IMR-90 (cell line): ENCODE measurements at regions not wholly inside any gene's neighbourhood (a gene's known extent, or its start where the extent isn't known, plus 50 kb on each side); places are given as distances from the start of the nearest gene placed in this dataset.

Experiments
- ATAC-seq: fragments of 200-7000 bp; cut with Tn5 transposase; 2 replicates; pipeline ENCODE4 v1.9.1; 2020; ENCODE audit warnings: low read depth, mild to moderate bottlenecking, moderate library complexity
- BruUV-seq: library from RNA; stranded (reverse); fragments of 400-500 nt; replicated peaks from 2 replicates; lab custom pipeline; 2021; lab: Mats Ljungman, UMichigan
- CTCF ChIA-PET: fragments of 300-600 bp; formaldehyde crosslinking; extraction: SDS; loops from one replicate; lab custom pipeline; 2021; ENCODE audit warnings: antibody characterized with exemption; lab: Yijun Ruan, JAX
- POLR2A ChIA-PET: fragments of 300-600 bp; sonication (Branson Sonifier 250); formaldehyde crosslinking; loops from one replicate; lab custom pipeline; 2022; ENCODE audit warnings: antibody characterized with exemption; ENCODE audit not compliant: unreplicated experiment; lab: Charles Lee
- DNase-seq: peaks from one replicate; pipeline ENCODE4 v3.0.0; 2013
- H2AFZ ChIP-seq: replicated peaks from 2 replicates; pipeline ENCODE3; 2013; ENCODE audit warnings: low read length, mild to moderate bottlenecking; ENCODE audit not compliant: poor library complexity
- H2AK5ac ChIP-seq: 2 replicates; pipeline ENCODE4 v1.6.1; 2013; ENCODE audit warnings: low read depth, low read length, inconsistent platforms
- H2AK9ac ChIP-seq: replicated peaks from 2 replicates; pipeline ENCODE3; 2013; ENCODE audit warnings: mild to moderate bottlenecking, low read depth, low read length, moderate library complexity; ENCODE audit not compliant: poor library complexity
- H2BK120ac ChIP-seq: 2 replicates; pipeline ENCODE4 v1.6.1; 2013; ENCODE audit warnings: low read depth, low read length, inconsistent platforms
- H2BK15ac ChIP-seq: 3 replicates; pipeline ENCODE4 v1.6.1; 2013; ENCODE audit warnings: low read depth, low read length, inconsistent platforms
- H2BK20ac ChIP-seq: 2 replicates; pipeline ENCODE4 v1.6.1; 2013; ENCODE audit warnings: low read depth, mild to moderate bottlenecking, inconsistent platforms, low read length, moderate library complexity
- H2BK5ac ChIP-seq: 2 replicates; pipeline ENCODE4 v1.6.1; 2013; ENCODE audit warnings: mild to moderate bottlenecking, low read depth, low read length, inconsistent platforms; ENCODE audit not compliant: poor library complexity, severe bottlenecking
- H3K14ac ChIP-seq: replicated peaks from 2 replicates; pipeline ENCODE4 v1.6.1; 2013; ENCODE audit warnings: low read depth, low read length, inconsistent platforms
- H3K18ac ChIP-seq: 2 replicates; pipeline ENCODE4 v1.6.1; 2013; ENCODE audit warnings: low read depth, low read length, control low read depth
- H3K23ac ChIP-seq: 2 replicates; pipeline ENCODE4 v1.6.1; 2013; ENCODE audit warnings: low read depth, low read length, inconsistent platforms
- H3K27ac ChIP-seq: 2 replicates; pipeline ENCODE4 v1.5.1; 2013; ENCODE audit warnings: mild to moderate bottlenecking, control low read depth, low read length; ENCODE audit not compliant: insufficient read depth
- H3K27me3 ChIP-seq: 2 replicates; pipeline ENCODE4 v1.6.1; 2013; ENCODE audit warnings: low read length; ENCODE audit not compliant: control insufficient read depth, insufficient read depth
- H3K36me3 ChIP-seq: 2 replicates; pipeline ENCODE4 v1.6.1; 2013; ENCODE audit warnings: low read length, mixed read lengths; ENCODE audit not compliant: control insufficient read depth, insufficient read depth
- H3K4ac ChIP-seq: 2 replicates; pipeline ENCODE4 v1.6.1; 2013; ENCODE audit warnings: low read depth, low read length, inconsistent platforms
- H3K4me1 ChIP-seq: 2 replicates; pipeline ENCODE4 v1.6.1; 2013; ENCODE audit warnings: low read length, mixed read lengths; ENCODE audit not compliant: control insufficient read depth, insufficient read depth
- H3K4me2 ChIP-seq: 2 replicates; pipeline ENCODE4 v1.6.1; 2013; ENCODE audit warnings: low read depth, mild to moderate bottlenecking, control low read depth, low read length, moderate library complexity
- H3K4me3 ChIP-seq: 2 replicates; pipeline ENCODE4 v1.5.1; 2013; ENCODE audit warnings: low read depth, mild to moderate bottlenecking, control low read depth, low read length, moderate library complexity; ENCODE audit not compliant: insufficient read depth
- H3K56ac ChIP-seq: 2 replicates; pipeline ENCODE4 v1.6.1; 2013; ENCODE audit warnings: low read length, inconsistent platforms; ENCODE audit not compliant: insufficient read depth; ENCODE audit errors: extremely low read depth
- H3K79me1 ChIP-seq, 2 experiments: 2 replicates each; pipeline ENCODE4 v1.6.1; 2013; ENCODE audit warnings: low read length in 2 of 2, inconsistent platforms in 1 of 2, low read depth in 1 of 2
- H3K9ac ChIP-seq: 2 replicates; pipeline ENCODE4 v1.6.1; 2013; ENCODE audit warnings: low read depth, low read length, control low read depth
- H3K9me1 ChIP-seq: 2 replicates; pipeline ENCODE4 v1.6.1; 2013; ENCODE audit warnings: low read length, inconsistent platforms; ENCODE audit not compliant: insufficient read depth
- H3K9me3 ChIP-seq: 2 replicates; pipeline ENCODE4 v1.6.1; 2013; ENCODE audit warnings: low read length; ENCODE audit not compliant: control insufficient read depth, insufficient read depth
- H4K20me1 ChIP-seq: 2 replicates; pipeline ENCODE4 v1.6.1; 2013; ENCODE audit warnings: low read length, inconsistent platforms; ENCODE audit not compliant: insufficient read depth
- H4K5ac ChIP-seq: 2 replicates; pipeline ENCODE4 v1.6.1; 2013; ENCODE audit warnings: mild to moderate bottlenecking, low read depth, low read length, control low read depth
- H4K8ac ChIP-seq, 2 experiments: 2 replicates each; pipeline ENCODE4 v1.6.1; 2013; ENCODE audit warnings: low read depth in 2 of 2, low read length in 2 of 2, control low read depth in 1 of 2, inconsistent platforms in 1 of 2
- H4K91ac ChIP-seq: 2 replicates; pipeline ENCODE4 v1.6.1; 2013; ENCODE audit warnings: low read depth, low read length, inconsistent platforms; ENCODE audit not compliant: insufficient read depth
- CEBPB ChIP-seq: IDR thresholded peaks from 2 replicates; pipeline ENCODE4 v1.6.1; 2012; ENCODE audit warnings: low read depth, low read length, improper control_type of control experiment
- MAZ ChIP-seq: IDR thresholded peaks from 2 replicates; pipeline ENCODE4 v1.6.1; 2012; ENCODE audit warnings: low read depth, mild to moderate bottlenecking, low read length, improper control_type of control experiment, moderate library complexity, borderline replicate concordance
- MXI1 ChIP-seq: IDR thresholded peaks from 2 replicates; pipeline ENCODE4 v1.6.1; 2012; ENCODE audit warnings: low read depth, mild to moderate bottlenecking, low read length, moderate library complexity, borderline replicate concordance
- NFE2L2 ChIP-seq: fragments of 150-350 bp; IDR thresholded peaks from 2 replicates; pipeline ENCODE4 v1.6.1; 2016; ENCODE audit warnings: low read depth, mild to moderate bottlenecking, low read length
- POLR2A ChIP-seq: IDR thresholded peaks from 2 replicates; pipeline ENCODE4 v1.6.1; 2012; ENCODE audit warnings: mild to moderate bottlenecking, low read depth, low read length
- RCOR1 ChIP-seq: IDR thresholded peaks from 2 replicates; pipeline ENCODE4 v1.6.1; 2012; ENCODE audit warnings: mild to moderate bottlenecking, low read length, improper control_type of control experiment; ENCODE audit not compliant: insufficient replicate concordance
- SMC3 ChIP-seq: fragments of 150-350 bp; IDR thresholded peaks from 2 replicates; pipeline ENCODE4 v1.6.1; 2016; ENCODE audit warnings: low read depth, mild to moderate bottlenecking, antibody characterized with exemption, low read length, moderate library complexity
- WGBS, 2 experiments: methylation state at CpG; one replicate each; pipeline versions ENCODE4 v1.1.5 to v1.1.7; 2013; ENCODE audit warnings: missing lambda C conversion rate in 2 of 2; ENCODE audit not compliant: insufficient read length in 1 of 2; ENCODE audit errors: extremely low coverage in 2 of 2; 5-methylcytosine and 5-hydroxymethylcytosine counted together
- dilution Hi-C: fragments of 300-500 bp; cut with HindIII; formaldehyde crosslinking; loops from one replicate; pipeline ENCODE4 v1.14.3; 2018; ENCODE audit warnings: low sequenced_read_pairs; ENCODE audit not compliant: unreplicated experiment
- in situ Hi-C: fragments of 300-500 bp; cut with MboI; formaldehyde crosslinking; loops from 3 replicates; pipeline ENCODE4 v1.14.3; 2019; ENCODE audit warnings: low sequenced_read_pairs, inconsistent platforms, mixed read lengths
- intact Hi-C: fragments of 100-400 bp; cut with micrococcal nuclease; formaldehyde crosslinking; loops from 2 replicates; pipeline ENCODE4 v1.10.0; 2022
- TF ChIP-seq, protein P1 (sequence below): fragments of 150-350 bp; IDR thresholded peaks from 2 replicates; pipeline ENCODE4 v1.6.1; 2016; ENCODE audit warnings: low read depth, mild to moderate bottlenecking, low read length, moderate library complexity, borderline replicate concordance
- TF ChIP-seq, protein P2 (sequence below): fragments of 150-350 bp; IDR thresholded peaks from 2 replicates; pipeline ENCODE4 v1.6.1; 2017; ENCODE audit warnings: mild to moderate bottlenecking, antibody characterized with exemption, low read length, low read depth

DNA sequence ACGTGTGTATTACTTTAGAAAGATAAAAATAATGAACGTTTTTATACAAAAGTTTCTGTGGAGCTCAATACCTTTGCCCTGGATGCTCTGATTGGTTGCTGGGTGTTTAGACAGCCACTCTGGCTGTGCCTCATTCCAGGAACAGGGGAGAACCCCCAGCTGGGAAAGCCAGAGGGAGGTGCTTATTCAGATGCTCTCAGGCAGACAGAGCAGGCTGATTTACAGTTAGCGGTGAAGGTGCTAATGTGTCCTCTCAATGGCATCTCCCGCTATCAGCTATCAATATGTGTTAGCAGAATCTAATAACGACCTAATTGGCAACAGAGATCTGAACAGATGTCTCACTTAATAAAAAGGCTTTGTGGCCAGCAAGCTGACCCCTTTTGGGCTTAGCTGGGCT, 402.3 kb downstream of the NUAK1 start:
- DNase-seq (no peak), ATAC-seq (no peak)
- Histone ChIP-seq H3K4me1 (peaks cover 2% of the 10 kb centered on the region; the same call in 1 of the 2 replicates), H3K36me3 (no peaks in the 10 kb centered on the region), H3K4me3 (no peak overlapping the region), H3K79me1 (no peaks in the 10 kb centered on the region), H4K8ac (no peak overlapping the region), H4K91ac (no peak overlapping the region), H2AK5ac (no peak overlapping the region), H3K4ac (no peak overlapping the region), H4K20me1 (no peaks in the 10 kb centered on the region), H2BK20ac (no peak overlapping the region), H4K5ac (no peak overlapping the region), H3K56ac (no peak overlapping the region), H3K4me2 (no peak overlapping the region), H3K14ac (no peak overlapping the region), H3K9me3 (no peaks in the 10 kb centered on the region), H2BK120ac (no peak overlapping the region), H3K23ac (no peak overlapping the region), H3K9me1 (peaks cover 4% of the 10 kb centered on the region; the same call in 1 of the 2 replicates), H3K9ac (no peak overlapping the region), H3K18ac (no peak overlapping the region), H2AFZ (no peak overlapping the region), H2BK5ac (no peak overlapping the region), H3K27me3 (peaks cover 8% of the 10 kb centered on the region; the same call in 1 of the 2 replicates), H2BK15ac (no peak overlapping the region), H2AK9ac (no peak overlapping the region), H3K27ac (no peak overlapping the region)
- ChIA-PET CTCF (no interaction called here), POLR2A (no interaction called here)
- dilution Hi-C loops, result no loop called here
- in situ Hi-C loops, result no loop called here
- TF ChIP-seq RCOR1 (no peak), CEBPB (no peak), NFE2L2 (no peak), MAZ (no peak), POLR2A (no peak), SMC3 (no peak), MXI1 (no peak)
- TF ChIP-seq, protein P1, sequence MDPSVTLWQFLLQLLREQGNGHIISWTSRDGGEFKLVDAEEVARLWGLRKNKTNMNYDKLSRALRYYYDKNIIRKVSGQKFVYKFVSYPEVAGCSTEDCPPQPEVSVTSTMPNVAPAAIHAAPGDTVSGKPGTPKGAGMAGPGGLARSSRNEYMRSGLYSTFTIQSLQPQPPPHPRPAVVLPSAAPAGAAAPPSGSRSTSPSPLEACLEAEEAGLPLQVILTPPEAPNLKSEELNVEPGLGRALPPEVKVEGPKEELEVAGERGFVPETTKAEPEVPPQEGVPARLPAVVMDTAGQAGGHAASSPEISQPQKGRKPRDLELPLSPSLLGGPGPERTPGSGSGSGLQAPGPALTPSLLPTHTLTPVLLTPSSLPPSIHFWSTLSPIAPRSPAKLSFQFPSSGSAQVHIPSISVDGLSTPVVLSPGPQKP, result no peak
- TF ChIP-seq, protein P2, sequence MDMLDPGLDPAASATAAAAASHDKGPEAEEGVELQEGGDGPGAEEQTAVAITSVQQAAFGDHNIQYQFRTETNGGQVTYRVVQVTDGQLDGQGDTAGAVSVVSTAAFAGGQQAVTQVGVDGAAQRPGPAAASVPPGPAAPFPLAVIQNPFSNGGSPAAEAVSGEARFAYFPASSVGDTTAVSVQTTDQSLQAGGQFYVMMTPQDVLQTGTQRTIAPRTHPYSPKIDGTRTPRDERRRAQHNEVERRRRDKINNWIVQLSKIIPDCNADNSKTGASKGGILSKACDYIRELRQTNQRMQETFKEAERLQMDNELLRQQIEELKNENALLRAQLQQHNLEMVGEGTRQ, result no peak
- no TSS peak for BruUV-seq
- intact Hi-C loops, result no loop called here
- 50% methylated on average over 1 of the region's 5 CpGs; no CpG with 5 or more reads in 1 of the 2 experiments for WGBS, 2 experiments
